MM.1S (cell line): ENCODE measurements at regions not wholly inside any gene's neighbourhood (a gene's known extent, or its start where the extent isn't known, plus 50 kb on each side); places are given as distances from the start of the nearest gene placed in this dataset.

Experiments
- DNase-seq: peaks from one replicate; pipeline ENCODE4 v3.0.0-alpha.2; 2015
- H2AFZ ChIP-seq: fragments of 300-600 bp; sonication (generic); 2 replicates; pipeline ENCODE4 v1.6.0; 2016; ENCODE audit warnings: antibody characterized with exemption, low read length
- H3F3A ChIP-seq: fragments of 300-600 bp; sonication (generic); 2 replicates; pipeline ENCODE4 v1.6.1; 2016; ENCODE audit warnings: mild to moderate bottlenecking, antibody characterized with exemption, low read length, moderate library complexity, mixed read lengths; ENCODE audit not compliant: insufficient read depth
- H3K27ac ChIP-seq: fragments of 300-600 bp; sonication (generic); 2 replicates; pipeline ENCODE4 v1.5.1; 2016; ENCODE audit warnings: mild to moderate bottlenecking, low read length
- H3K27me3 ChIP-seq: fragments of 300-600 bp; sonication (generic); replicated peaks from 2 replicates; pipeline ENCODE4 v1.6.0; 2016; ENCODE audit warnings: low read length; ENCODE audit not compliant: insufficient read depth
- H3K36me3 ChIP-seq: fragments of 300-600 bp; sonication (generic); replicated peaks from 2 replicates; pipeline ENCODE4 v1.6.1; 2016; ENCODE audit warnings: mild to moderate bottlenecking, low read length, mixed read lengths; ENCODE audit not compliant: insufficient read depth
- H3K4me1 ChIP-seq: fragments of 300-600 bp; sonication (generic); 2 replicates; pipeline ENCODE4 v1.6.1; 2016; ENCODE audit warnings: low read length, mixed read lengths
- H3K4me2 ChIP-seq: fragments of 300-600 bp; sonication (generic); 2 replicates; pipeline ENCODE4 v1.6.0; 2016; ENCODE audit warnings: low read depth, low read length
- H3K4me3 ChIP-seq: fragments of 300-600 bp; sonication (generic); 2 replicates; pipeline ENCODE4 v1.5.1; 2016; ENCODE audit warnings: low read length, mixed read lengths
- H3K79me2 ChIP-seq: fragments of 300-600 bp; sonication (generic); 2 replicates; pipeline ENCODE4 v1.6.1; 2016; ENCODE audit warnings: mixed run types, low read length, mixed read lengths
- H3K9ac ChIP-seq: fragments of 300-600 bp; sonication (generic); 2 replicates; pipeline ENCODE4 v1.6.1; 2016; ENCODE audit warnings: low read length, mixed read lengths
- H3K9me2 ChIP-seq: fragments of 300-600 bp; sonication (generic); replicated peaks from 2 replicates; pipeline ENCODE4 v1.6.1; 2016; ENCODE audit warnings: mild to moderate bottlenecking, low read length, mixed read lengths; ENCODE audit not compliant: insufficient read depth
- H3K9me3 ChIP-seq: fragments of 300-600 bp; sonication (generic); replicated peaks from 2 replicates; pipeline ENCODE4 v1.6.1; 2016; ENCODE audit warnings: mild to moderate bottlenecking, low read length, mixed read lengths; ENCODE audit not compliant: insufficient read depth
- H4K20me1 ChIP-seq: fragments of 300-600 bp; sonication (generic); 2 replicates; pipeline ENCODE4 v1.6.1; 2016; ENCODE audit warnings: mild to moderate bottlenecking, low read length, moderate library complexity, mixed read lengths; ENCODE audit not compliant: insufficient read depth
- CTCF ChIP-seq: fragments of 300-600 bp; sonication (generic); IDR thresholded peaks from 2 replicates; pipeline ENCODE4 v1.5.1; 2016; ENCODE audit warnings: antibody characterized with exemption, low read length, mixed read lengths
- EZH2 ChIP-seq: fragments of 300-600 bp; sonication (generic); optimal IDR thresholded peaks from 2 replicates; pipeline ENCODE3; 2017; ENCODE audit warnings: low read depth, mild to moderate bottlenecking, antibody characterized with exemption, low read length, mixed read lengths
- EZH2phosphoT487 ChIP-seq: fragments of 300-600 bp; sonication (generic); IDR thresholded peaks from 2 replicates; pipeline ENCODE4 v1.6.1; 2018; ENCODE audit warnings: antibody characterized with exemption, low read length

GRCh38 chrX:110432091-110432905, 73.7 kb downstream of the RTL9 start:
- Histone ChIP-seq H3K9me3 (no peaks in the 10 kb centered on the region), H3K79me2 (no peaks in the 10 kb centered on the region), H3K27me3 (no peaks in the 10 kb centered on the region), H3K4me1 (no peaks in the 10 kb centered on the region), H3K9ac (no peak overlapping the region), H3K9me2 (no peaks in the 10 kb centered on the region), H3F3A (no peaks in the 10 kb centered on the region), H2AFZ (no peak overlapping the region), H3K4me2 (no peak overlapping the region), H3K4me3 (no peak overlapping the region), H3K36me3 (no peaks in the 10 kb centered on the region), H4K20me1 (no peaks in the 10 kb centered on the region), H3K27ac (no peak overlapping the region)
- TF ChIP-seq EZH2phosphoT487 = no peak
- TF ChIP-seq CTCF = no peak
- TF ChIP-seq EZH2 = no peak
- DNase-seq = no peak

GRCh38 chrX:110432906-110433215, 74.2 kb downstream of the RTL9 start:
- Histone ChIP-seq H2AFZ (no peak overlapping the region), H3K36me3 (no peaks in the 10 kb centered on the region), H3K27me3 (no peaks in the 10 kb centered on the region), H3K4me2 (no peak overlapping the region), H3K79me2 (no peaks in the 10 kb centered on the region), H4K20me1 (no peaks in the 10 kb centered on the region), H3F3A (no peaks in the 10 kb centered on the region), H3K4me1 (no peaks in the 10 kb centered on the region), H3K9ac (no peak overlapping the region), H3K4me3 (no peak overlapping the region), H3K27ac (no peak overlapping the region), H3K9me3 (no peaks in the 10 kb centered on the region), H3K9me2 (no peaks in the 10 kb centered on the region)
- no peak for DNase-seq
- TF ChIP-seq EZH2phosphoT487 = no peak
- no peak for TF ChIP-seq EZH2
- no peak for TF ChIP-seq CTCF

- Histone ChIP-seq H3K79me2 (no peaks in the 10 kb centered on the region), H2AFZ (no peak overlapping the region), H3K27me3 (no peaks in the 10 kb centered on the region), H3K9ac (no peak overlapping the region), H3K27ac (no peak overlapping the region), H3F3A (no peaks in the 10 kb centered on the region), H3K9me2 (no peaks in the 10 kb centered on the region), H3K36me3 (no peaks in the 10 kb centered on the region), H4K20me1 (no peaks in the 10 kb centered on the region), H3K4me3 (no peak overlapping the region), H3K4me1 (no peaks in the 10 kb centered on the region), H3K9me3 (no peaks in the 10 kb centered on the region), H3K4me2 (no peak overlapping the region)
- TF ChIP-seq EZH2 (no peak), EZH2phosphoT487 (no peak), CTCF (no peak)
- DNase-seq = no peak
Measured at GRCh38 chrX:110435196-110435595, 76.5 kb downstream of the RTL9 start.
